ENCODE measurements at regions not wholly inside any gene's neighbourhood (a gene's known extent, or its start where the extent isn't known, plus 50 kb on each side); places are given as distances from the start of the nearest gene placed in this dataset.

- WGBS, 2 donors (ENCODE audit: low coverage in 1 of 2), result 53 to 80% methylated on average over 2 to 3 of the region's 5 CpGs
- ATAC-seq, result no peak
- TF ChIP-seq POLR2A (IDR thresholded peaks at IDR 0.05) (no peak), POLR2AphosphoS5 (IDR thresholded peaks at IDR 0.05) (no peak), EP300 (IDR thresholded peaks at IDR 0.05) (no peak)
- TF ChIP-seq, protein P1, sequence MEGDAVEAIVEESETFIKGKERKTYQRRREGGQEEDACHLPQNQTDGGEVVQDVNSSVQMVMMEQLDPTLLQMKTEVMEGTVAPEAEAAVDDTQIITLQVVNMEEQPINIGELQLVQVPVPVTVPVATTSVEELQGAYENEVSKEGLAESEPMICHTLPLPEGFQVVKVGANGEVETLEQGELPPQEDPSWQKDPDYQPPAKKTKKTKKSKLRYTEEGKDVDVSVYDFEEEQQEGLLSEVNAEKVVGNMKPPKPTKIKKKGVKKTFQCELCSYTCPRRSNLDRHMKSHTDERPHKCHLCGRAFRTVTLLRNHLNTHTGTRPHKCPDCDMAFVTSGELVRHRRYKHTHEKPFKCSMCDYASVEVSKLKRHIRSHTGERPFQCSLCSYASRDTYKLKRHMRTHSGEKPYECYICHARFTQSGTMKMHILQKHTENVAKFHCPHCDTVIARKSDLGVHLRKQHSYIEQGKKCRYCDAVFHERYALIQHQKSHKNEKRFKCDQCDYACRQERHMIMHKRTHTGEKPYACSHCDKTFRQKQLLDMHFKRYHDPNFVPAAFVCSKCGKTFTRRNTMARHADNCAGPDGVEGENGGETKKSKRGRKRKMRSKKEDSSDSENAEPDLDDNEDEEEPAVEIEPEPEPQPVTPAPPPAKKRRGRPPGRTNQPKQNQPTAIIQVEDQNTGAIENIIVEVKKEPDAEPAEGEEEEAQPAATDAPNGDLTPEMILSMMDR (IDR thresholded peaks at IDR 0.05), result no peak
- Histone ChIP-seq H3K4me1 (no peaks in the 10 kb centered on the region), H3K27me3 (peaks cover 12% of the 10 kb centered on the region), H3K9me3 (no peaks in the 10 kb centered on the region), H3K36me3 (no peaks in the 10 kb centered on the region), H3K27ac (no peak overlapping the region), H3K4me3 (no peak overlapping the region)
Observed at GRCh38 chr11:19525714-19526113, 186.9 kb upstream of the NAV2 start.

DNA sequence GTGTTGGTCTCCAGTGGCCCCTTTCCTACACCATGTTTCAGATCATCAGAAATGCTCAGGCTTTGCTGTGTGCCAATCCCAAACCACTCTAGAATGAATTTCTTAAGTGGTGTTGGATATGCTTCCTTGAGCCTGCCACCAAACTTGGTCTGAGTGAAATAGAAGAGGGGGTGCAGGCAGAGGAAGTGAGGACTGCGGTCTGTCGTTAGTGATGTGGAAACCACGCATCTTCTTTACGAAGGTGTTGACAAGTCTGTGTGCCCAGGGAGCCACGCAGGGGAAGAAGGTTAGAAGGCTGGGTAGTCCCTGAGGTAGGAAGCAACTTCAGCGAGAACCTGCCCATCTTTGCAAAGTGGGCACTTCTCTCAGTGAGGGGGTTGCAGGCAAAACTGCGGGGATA is 187.4 kb upstream of the NAV2 start:
- no peaks in the 10 kb centered on the region for H3K4me1 ChIP-seq
- no peaks in the 10 kb centered on the region for H3K36me3 ChIP-seq
- H3K9me3 ChIP-seq, result no peaks in the 10 kb centered on the region
- no peak for ATAC-seq
- peaks cover 16% of the 10 kb centered on the region for H3K27me3 ChIP-seq
- no peak for TF ChIP-seq POLR2A (IDR thresholded peaks at IDR 0.05)
- no peak for TF ChIP-seq POLR2AphosphoS5 (IDR thresholded peaks at IDR 0.05)
- no peak for TF ChIP-seq EP300 (IDR thresholded peaks at IDR 0.05)
- TF ChIP-seq, protein P1 (IDR thresholded peaks at IDR 0.05), result no peak
- no peak overlapping the region for H3K4me3 ChIP-seq
- WGBS, 2 donors (ENCODE audit: low coverage in 1 of 2), result 89 to 100% methylated on average over 1 to 7 of the region's 7 CpGs
- no peak overlapping the region for H3K27ac ChIP-seq

DNA sequence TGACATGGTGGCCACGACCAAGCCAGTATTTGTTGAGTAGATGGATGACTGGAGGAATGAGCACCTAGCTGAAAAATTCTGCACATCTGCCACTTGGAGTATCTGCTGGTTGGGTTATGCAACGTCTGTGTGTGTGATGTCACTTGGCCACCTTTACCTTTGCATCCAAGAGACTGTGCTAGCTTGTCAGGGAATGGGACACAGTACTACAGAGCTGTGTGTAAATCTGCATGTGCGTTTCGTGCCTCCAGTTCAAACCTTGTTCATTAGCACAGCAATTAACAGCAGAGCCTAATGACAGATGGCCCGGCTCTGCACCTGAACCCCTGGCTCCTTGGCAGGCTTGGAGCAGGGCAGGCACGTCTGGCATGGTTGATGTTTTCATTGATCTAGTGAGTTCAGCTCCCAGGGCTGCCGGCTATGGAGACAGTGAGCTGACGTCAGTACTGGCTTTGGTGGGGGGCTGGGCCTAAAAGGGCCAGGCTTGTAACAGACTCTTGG is 188.4 kb upstream of the NAV2 start:
- H3K27me3 ChIP-seq, result peaks cover 22% of the 10 kb centered on the region
- 7 to 18% methylated on average over 2 of the region's 8 CpGs for WGBS, 2 donors (ENCODE audit: low coverage in 1 of 2)
- no peaks in the 10 kb centered on the region for H3K9me3 ChIP-seq
- H3K36me3 ChIP-seq, result no peaks in the 10 kb centered on the region
- TF ChIP-seq POLR2AphosphoS5 (IDR thresholded peaks at IDR 0.05), result no peak
- no peak for TF ChIP-seq POLR2A (IDR thresholded peaks at IDR 0.05)
- no peaks in the 10 kb centered on the region for H3K4me1 ChIP-seq
- H3K4me3 ChIP-seq, result no peak overlapping the region
- no peak overlapping the region for H3K27ac ChIP-seq
- no peak for ATAC-seq

GRCh38 chr11:19520681-19521080 is 192.0 kb upstream of the NAV2 start:
- Histone ChIP-seq H3K27me3 (peaks cover 19% of the 10 kb centered on the region), H3K9me3 (no peaks in the 10 kb centered on the region), H3K4me3 (no peak overlapping the region), H3K27ac (no peak overlapping the region), H3K4me1 (no peaks in the 10 kb centered on the region), H3K36me3 (no peaks in the 10 kb centered on the region)
- WGBS, 2 donors (ENCODE audit: low coverage in 1 of 2), result 83% methylated on average over 2 of the region's 5 CpGs; no CpG with 5 or more reads in 1 of the 2 donors
- no peak for ATAC-seq
- TF ChIP-seq POLR2A (IDR thresholded peaks at IDR 0.05), result no peak
- no peak for TF ChIP-seq EP300 (IDR thresholded peaks at IDR 0.05)
- TF ChIP-seq, protein P1 (IDR thresholded peaks at IDR 0.05), result no peak
- TF ChIP-seq POLR2AphosphoS5 (IDR thresholded peaks at IDR 0.05), result no peak

GRCh38 chr11:19519912-19520641 is 192.6 kb upstream of the NAV2 start:
- TF ChIP-seq, protein P1 (IDR thresholded peaks at IDR 0.05), result no peak
- TF ChIP-seq EP300 (IDR thresholded peaks at IDR 0.05), result no peak
- no peak for TF ChIP-seq POLR2AphosphoS5 (IDR thresholded peaks at IDR 0.05)
- no peak for TF ChIP-seq POLR2A (IDR thresholded peaks at IDR 0.05)
- no peak for ATAC-seq
- WGBS, 2 donors (ENCODE audit: low coverage in 1 of 2), result 45 to 86% methylated on average over 1 to 8 of the region's 8 CpGs

More at GRCh38 chr11:19519912-19520641, 192.6 kb upstream of the NAV2 start:
- Histone ChIP-seq H3K27ac (no peak overlapping the region), H3K4me1 (no peaks in the 10 kb centered on the region), H3K27me3 (peaks cover 19% of the 10 kb centered on the region), H3K4me3 (no peak overlapping the region), H3K36me3 (no peaks in the 10 kb centered on the region), H3K9me3 (no peaks in the 10 kb centered on the region)

Data from gastroesophageal sphincter (tissue), 4 donors.